Nephron progenitor cell (in vitro differentiated cells): ENCODE measurements at regions not wholly inside any gene's neighbourhood (a gene's known extent, or its start where the extent isn't known, plus 50 kb on each side); places are given as distances from the start of the nearest gene placed in this dataset.

Experiments
- DNase-seq: peaks from one replicate; pipeline ENCODE4 v3.0.0; 2021
- H3K27ac Mint-ChIP-seq: 2 replicates; pipeline ENCODE4 v1.8.0; 2021; ENCODE audit warnings: mild to moderate bottlenecking, moderate library complexity, mixed read lengths
- H3K27me3 Mint-ChIP-seq: 2 replicates; pipeline ENCODE4 v1.8.0; 2021; ENCODE audit warnings: mild to moderate bottlenecking, low read depth, mixed read lengths; ENCODE audit not compliant: poor library complexity
- H3K36me3 Mint-ChIP-seq: 2 replicates; pipeline ENCODE4 v1.8.0; 2021; ENCODE audit warnings: low read depth, mixed read lengths
- H3K4me1 Mint-ChIP-seq: 2 replicates; pipeline ENCODE4 v1.8.0; 2021; ENCODE audit warnings: mixed read lengths
- H3K4me3 Mint-ChIP-seq: 2 replicates; pipeline ENCODE4 v1.8.0; 2021; ENCODE audit warnings: mild to moderate bottlenecking, moderate library complexity, mixed read lengths
- H3K9me3 Mint-ChIP-seq: 2 replicates; pipeline ENCODE4 v1.8.0; 2021; ENCODE audit warnings: mild to moderate bottlenecking, moderate library complexity, mixed read lengths
- CTCF ChIP-seq: fragments of 200-600 bp; sonication (generic); IDR thresholded peaks from 2 replicates; pipeline ENCODE4 v1.5.0; 2021; ENCODE audit warnings: antibody characterized with exemption

DNA sequence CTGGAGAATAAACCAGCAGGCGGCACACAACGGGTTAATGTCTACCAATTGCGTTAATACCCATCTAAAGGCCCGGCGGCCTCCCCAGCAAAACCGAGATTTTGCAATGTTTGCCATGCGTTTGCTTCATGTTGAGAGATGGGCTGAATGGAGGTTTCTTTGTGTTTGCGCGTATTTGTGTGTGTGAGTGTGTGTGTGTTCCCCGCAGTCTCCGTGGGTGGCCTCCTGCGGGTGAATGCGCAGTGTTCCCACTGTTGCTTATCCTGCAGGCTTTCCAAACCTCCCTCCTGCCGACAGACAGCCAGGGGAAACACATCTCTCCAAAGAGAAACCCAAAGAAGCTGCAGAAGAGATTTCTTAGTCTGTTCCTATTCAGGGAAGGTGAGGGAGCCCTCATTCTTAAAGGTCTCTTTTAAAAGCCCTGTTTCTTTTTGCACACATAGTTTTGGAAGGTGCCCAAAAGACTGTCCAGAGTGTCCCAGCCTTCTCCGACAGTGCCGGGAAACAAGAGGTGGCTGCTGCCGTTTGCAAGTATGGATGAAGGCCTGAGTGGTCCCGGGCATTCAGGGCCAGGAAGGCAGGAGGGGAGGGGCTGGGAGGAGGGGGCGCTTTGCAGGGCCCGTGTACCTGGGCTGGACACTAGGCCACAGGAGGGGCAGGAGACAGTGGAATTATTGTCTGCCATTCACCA lies 103.8 kb upstream of the ERCC6L2 start:
- no peak overlapping the region for H3K27ac Mint-ChIP-seq
- peak overlapping the region; percentile 73 for H3K4me3 Mint-ChIP-seq
- peaks cover 38% of the 10 kb centered on the region for H3K4me1 Mint-ChIP-seq
- no peaks in the 10 kb centered on the region for H3K36me3 Mint-ChIP-seq
- peaks cover 7% of the 10 kb centered on the region for H3K9me3 Mint-ChIP-seq
- DNase-seq: peak; percentile 49
- H3K27me3 Mint-ChIP-seq: peaks cover 62% of the 10 kb centered on the region
- no peak for TF ChIP-seq CTCF

GRCh38 chr9:95770653-95771131 lies 104.8 kb upstream of the ERCC6L2 start:
- no peak overlapping the region for H3K27ac Mint-ChIP-seq
- TF ChIP-seq CTCF: no peak
- peaks cover 69% of the 10 kb centered on the region for H3K27me3 Mint-ChIP-seq
- H3K4me1 Mint-ChIP-seq: peaks cover 44% of the 10 kb centered on the region
- peak overlapping the region; percentile 30 for H3K4me3 Mint-ChIP-seq
- H3K9me3 Mint-ChIP-seq: peaks cover 7% of the 10 kb centered on the region
- no peaks in the 10 kb centered on the region for H3K36me3 Mint-ChIP-seq
- DNase-seq: peak; percentile 75

GRCh38 chr9:95769909-95770433 lies 105.5 kb upstream of the ERCC6L2 start:
- TF ChIP-seq CTCF: no peak
- no peak for DNase-seq
- peaks cover 7% of the 10 kb centered on the region for H3K9me3 Mint-ChIP-seq
- peaks cover 48% of the 10 kb centered on the region for H3K4me1 Mint-ChIP-seq
- no peak overlapping the region for H3K4me3 Mint-ChIP-seq
- no peak overlapping the region for H3K27ac Mint-ChIP-seq
- peaks cover 67% of the 10 kb centered on the region for H3K27me3 Mint-ChIP-seq
- H3K36me3 Mint-ChIP-seq: no peaks in the 10 kb centered on the region

DNA sequence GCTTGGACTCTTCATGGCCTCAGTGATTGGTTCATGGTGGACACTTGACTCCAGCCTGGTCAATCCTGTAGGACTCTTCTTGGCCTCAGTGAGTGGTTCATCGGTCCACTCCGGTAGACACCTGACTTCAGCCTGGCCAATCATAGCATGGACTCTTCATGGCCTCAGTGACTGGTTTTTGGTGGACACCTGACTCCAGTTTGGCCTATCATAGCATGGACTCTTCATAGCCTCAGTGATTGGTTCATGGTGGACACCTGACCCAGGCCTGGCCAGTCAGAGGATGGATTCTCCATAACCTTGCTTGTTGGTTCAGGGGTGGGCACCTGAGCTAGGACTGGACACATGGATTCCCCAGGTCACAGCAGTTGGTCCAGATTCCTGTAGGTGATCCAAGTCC lies 106.0 kb upstream of the ERCC6L2 start:
- Mint-ChIP-seq H3K4me1 (peaks cover 48% of the 10 kb centered on the region), H3K9me3 (peaks cover 7% of the 10 kb centered on the region), H3K36me3 (no peaks in the 10 kb centered on the region), H3K27me3 (peaks cover 62% of the 10 kb centered on the region), H3K4me3 (no peak overlapping the region), H3K27ac (no peak overlapping the region)
- DNase-seq: no peak
- TF ChIP-seq CTCF: no peak

GRCh38 chr9:95766906-95767305 lies 108.6 kb upstream of the ERCC6L2 start:
- peaks cover 7% of the 10 kb centered on the region for H3K9me3 Mint-ChIP-seq
- no peak overlapping the region for H3K4me3 Mint-ChIP-seq
- H3K27me3 Mint-ChIP-seq: peaks cover 56% of the 10 kb centered on the region
- H3K27ac Mint-ChIP-seq: no peak overlapping the region
- no peaks in the 10 kb centered on the region for H3K36me3 Mint-ChIP-seq
- TF ChIP-seq CTCF: no peak
- DNase-seq: no peak
- peaks cover 47% of the 10 kb centered on the region for H3K4me1 Mint-ChIP-seq
